ENCODE measurements at regions not wholly inside any gene's neighbourhood (a gene's known extent, or its start where the extent isn't known, plus 50 kb on each side); places are given as distances from the start of the nearest gene placed in this dataset.

- no peak overlapping the region for H3K27ac ChIP-seq
- H3K4me3 ChIP-seq = no peak overlapping the region
- no peaks in the 10 kb centered on the region for H3K36me3 ChIP-seq
- no peaks in the 10 kb centered on the region for H3K4me1 ChIP-seq
- no peaks in the 10 kb centered on the region for H3K9me3 ChIP-seq
- no peaks in the 10 kb centered on the region for H3K27me3 ChIP-seq
- no peak for TF ChIP-seq CTCF (IDR thresholded peaks at IDR 0.05)
- intact Hi-C loops (cut with DNase I; ENCODE audit: low total_unique reads) = no loop called here
- no peak for DNase-seq
These were observed 197.5 kb downstream of the CYLD start for GRCh38 chr16:50939356-50939755.

- H3K9me3 ChIP-seq = no peaks in the 10 kb centered on the region
- DNase-seq = no peak
- no peaks in the 10 kb centered on the region for H3K36me3 ChIP-seq
- no peak for TF ChIP-seq CTCF (IDR thresholded peaks at IDR 0.05)
- intact Hi-C loops (cut with DNase I; ENCODE audit: low total_unique reads) = no loop called here
- no peaks in the 10 kb centered on the region for H3K4me1 ChIP-seq
- H3K27me3 ChIP-seq = no peaks in the 10 kb centered on the region
- no peak overlapping the region for H3K27ac ChIP-seq
- H3K4me3 ChIP-seq = no peak overlapping the region
These were observed 197.0 kb downstream of the CYLD start for GRCh38 chr16:50938932-50939331.

GRCh38 chr16:50933262-50933661 lies 191.4 kb downstream of the CYLD start:
- Histone ChIP-seq H3K27ac (no peak overlapping the region), H3K27me3 (peaks cover 0 to 3% of the 10 kb centered on the region in 2 donors), H3K4me3 (no peak overlapping the region), H3K9me3 (no peaks in the 10 kb centered on the region), H3K4me1 (no peaks in the 10 kb centered on the region), H3K36me3 (no peaks in the 10 kb centered on the region)
- no peak for DNase-seq
- TF ChIP-seq CTCF (IDR thresholded peaks at IDR 0.05) = no peak
- intact Hi-C loops (cut with DNase I; ENCODE audit: low total_unique reads) = no loop called here

GRCh38 chr16:50932348-50932935 lies 190.6 kb downstream of the CYLD start:
- intact Hi-C loops (cut with DNase I; ENCODE audit: low total_unique reads) = no loop called here
- H3K9me3 ChIP-seq = no peaks in the 10 kb centered on the region
- TF ChIP-seq CTCF (IDR thresholded peaks at IDR 0.05) = no peak

GRCh38 chr16:50928065-50928464 lies 186.2 kb downstream of the CYLD start:
- DNase-seq = no peak
- no peaks in the 10 kb centered on the region for H3K9me3 ChIP-seq
- H3K27me3 ChIP-seq = peaks cover 0 to 3% of the 10 kb centered on the region in 2 donors
- H3K36me3 ChIP-seq = no peaks in the 10 kb centered on the region
- no peak for TF ChIP-seq CTCF (IDR thresholded peaks at IDR 0.05)
- intact Hi-C loops (cut with DNase I; ENCODE audit: low total_unique reads) = no loop called here
- no peaks in the 10 kb centered on the region for H3K4me1 ChIP-seq
- no peak overlapping the region for H3K4me3 ChIP-seq
- no peak overlapping the region for H3K27ac ChIP-seq

More at GRCh38 chr16:50932348-50932935, 190.6 kb downstream of the CYLD start:
- no peak for DNase-seq
- Histone ChIP-seq H3K27ac (no peak overlapping the region), H3K4me1 (no peaks in the 10 kb centered on the region), H3K4me3 (no peak overlapping the region), H3K36me3 (no peaks in the 10 kb centered on the region), H3K27me3 (peaks cover 0 to 3% of the 10 kb centered on the region in 2 donors)
